ENCODE measurements at regions not wholly inside any gene's neighbourhood (a gene's known extent, or its start where the extent isn't known, plus 50 kb on each side); places are given as distances from the start of the nearest gene placed in this dataset.

- Histone ChIP-seq H3K79me2 (ENCODE audit: insufficient read depth, low read length) (no peaks in the 10 kb centered on the region), H3K9me3 (ENCODE audit: insufficient read depth, low read length, severe bottlenecking) (no peaks in the 10 kb centered on the region), H3K4me2 (ENCODE audit: insufficient read depth, low read length) (no peak overlapping the region), H3K4me3 (ENCODE audit: low read depth in 1 of 2, low read length in 2 of 2) (no peak overlapping the region), H3K36me3 (ENCODE audit: insufficient read depth, low read length) (no peaks in the 10 kb centered on the region), H4K20me1 (ENCODE audit: insufficient read depth, low read length) (no peaks in the 10 kb centered on the region), H3K4me1 (ENCODE audit: insufficient read depth, low read length) (no peaks in the 10 kb centered on the region), H2AFZ (ENCODE audit: low read depth, low read length) (no peak overlapping the region), H3K9ac (ENCODE audit: low read depth, low read length) (no peak overlapping the region), H3K27me3 (ENCODE audit: insufficient read depth, low read length, poor library complexity) (no peaks in the 10 kb centered on the region), H3K27ac (ENCODE audit: low read length) (no peak overlapping the region)
- ATAC-seq (ENCODE audit: insufficient read depth, low read depth) = peak; percentile 67
- peak; percentile 28 for DNase-seq
- TF ChIP-seq CTCF (IDR thresholded peaks at IDR 0.05; ENCODE audit: borderline replicate concordance, extremely low read depth, low read length, poor library complexity, severe bottlenecking) (peak; percentile 91), EZH2 (IDR thresholded peaks at IDR 0.05; ENCODE audit: borderline replicate concordance, low read depth, low read length, severe bottlenecking) (no peak)
Observed at GRCh38 chr14:62162998-62163589, 400.9 kb downstream of the SNAPC1 start.

- no peaks in the 10 kb centered on the region for H3K79me2 ChIP-seq (ENCODE audit: insufficient read depth, low read length)
- no peaks in the 10 kb centered on the region for H4K20me1 ChIP-seq (ENCODE audit: insufficient read depth, low read length)
- peaks cover 3% of the 10 kb centered on the region for H3K27me3 ChIP-seq (ENCODE audit: insufficient read depth, low read length, poor library complexity)
- H3K9me3 ChIP-seq (ENCODE audit: insufficient read depth, low read length, severe bottlenecking) = no peaks in the 10 kb centered on the region
- no peaks in the 10 kb centered on the region for H3K4me1 ChIP-seq (ENCODE audit: insufficient read depth, low read length)
- no peak overlapping the region for H3K9ac ChIP-seq (ENCODE audit: low read depth, low read length)
- H3K36me3 ChIP-seq (ENCODE audit: insufficient read depth, low read length) = no peaks in the 10 kb centered on the region
- DNase-seq (no peak), ATAC-seq (ENCODE audit: insufficient read depth, low read depth) (no peak)
- H3K4me3 ChIP-seq (ENCODE audit: low read depth in 1 of 2, low read length in 2 of 2) = no peak overlapping the region
- TF ChIP-seq EZH2 (IDR thresholded peaks at IDR 0.05; ENCODE audit: borderline replicate concordance, low read depth, low read length, severe bottlenecking) (no peak), CTCF (IDR thresholded peaks at IDR 0.05; ENCODE audit: borderline replicate concordance, extremely low read depth, low read length, poor library complexity, severe bottlenecking) (no peak)
- H3K27ac ChIP-seq (ENCODE audit: low read length) = no peak overlapping the region
- H3K4me2 ChIP-seq (ENCODE audit: insufficient read depth, low read length) = no peak overlapping the region
- no peak overlapping the region for H2AFZ ChIP-seq (ENCODE audit: low read depth, low read length)
Observed at GRCh38 chr14:62168564-62169155, 406.4 kb downstream of the SNAPC1 start.

DNA sequence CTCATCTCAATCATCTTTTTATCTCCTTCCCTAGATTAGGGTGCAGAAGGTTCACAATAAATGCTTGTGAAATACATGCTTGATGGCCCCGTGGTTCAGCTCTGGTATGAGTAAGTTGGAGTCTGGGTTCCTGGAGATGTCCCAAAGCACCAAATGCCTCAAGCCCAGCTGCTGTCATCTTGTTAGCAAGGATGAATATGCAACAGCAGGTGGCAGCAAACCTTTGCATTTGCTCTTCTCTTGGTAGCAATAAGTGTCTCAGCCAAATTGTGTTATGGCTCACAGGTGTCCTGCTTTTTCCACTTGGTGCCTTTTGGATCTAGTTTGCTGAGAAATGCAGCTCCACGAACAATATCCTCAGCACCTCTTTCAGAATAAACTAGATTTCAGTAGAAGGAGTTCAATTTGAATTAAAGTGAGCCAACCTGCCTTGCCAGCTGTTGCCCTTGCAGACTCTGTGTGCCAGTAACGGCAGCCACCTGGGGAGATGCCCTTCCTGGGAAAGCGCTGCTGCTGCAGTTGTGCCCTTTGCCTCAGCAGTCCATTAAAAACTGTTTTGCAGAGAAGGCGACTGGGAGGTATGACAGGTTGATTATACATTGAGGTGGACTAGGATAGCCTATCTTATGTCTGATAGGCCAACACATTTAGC lies 417.3 kb downstream of the SNAPC1 start:
- DNase-seq (peak; percentile 45), ATAC-seq (ENCODE audit: insufficient read depth, low read depth) (peak; percentile 72)
- H4K20me1 ChIP-seq (ENCODE audit: insufficient read depth, low read length) = no peaks in the 10 kb centered on the region

More for the DNA sequence above, 417.3 kb downstream of the SNAPC1 start:
- no peak overlapping the region for H3K4me3 ChIP-seq (ENCODE audit: low read depth in 1 of 2, low read length in 2 of 2)
- H3K36me3 ChIP-seq (ENCODE audit: insufficient read depth, low read length) = no peaks in the 10 kb centered on the region
- no peak overlapping the region for H3K27ac ChIP-seq (ENCODE audit: low read length)
- H3K9me3 ChIP-seq (ENCODE audit: insufficient read depth, low read length, severe bottlenecking) = no peaks in the 10 kb centered on the region
- no peaks in the 10 kb centered on the region for H3K4me1 ChIP-seq (ENCODE audit: insufficient read depth, low read length)
- H3K9ac ChIP-seq (ENCODE audit: low read depth, low read length) = no peak overlapping the region
- H2AFZ ChIP-seq (ENCODE audit: low read depth, low read length) = no peak overlapping the region
- H3K4me2 ChIP-seq (ENCODE audit: insufficient read depth, low read length) = no peak overlapping the region
- TF ChIP-seq CTCF (IDR thresholded peaks at IDR 0.05; ENCODE audit: borderline replicate concordance, extremely low read depth, low read length, poor library complexity, severe bottlenecking) (peak; percentile 78), EZH2 (IDR thresholded peaks at IDR 0.05; ENCODE audit: borderline replicate concordance, low read depth, low read length, severe bottlenecking) (no peak)
- no peaks in the 10 kb centered on the region for H3K79me2 ChIP-seq (ENCODE audit: insufficient read depth, low read length)
- peaks cover 7% of the 10 kb centered on the region for H3K27me3 ChIP-seq (ENCODE audit: insufficient read depth, low read length, poor library complexity)
